RWPE2 (cell line): ENCODE measurements at regions not wholly inside any gene's neighbourhood (a gene's known extent, or its start where the extent isn't known, plus 50 kb on each side); places are given as distances from the start of the nearest gene placed in this dataset.
A peak's percentile ranks its signal among the peaks of the same experiment; 100 is the strongest.

ENCODE experiments used
- ATAC-seq: fragments of 200-7000 bp; cut with Tn5 transposase; 3 replicates; pipeline ENCODE4 v1.9.1; 2021; ENCODE audit warnings: low read depth
- DNase-seq: peaks from one replicate; pipeline ENCODE4 v3.0.0-alpha.2; 2020; ENCODE audit warnings: low spot score
- H3K27ac ChIP-seq: fragments of 450-650 bp; 2 replicates; pipeline ENCODE4 v1.5.1; 2017; ENCODE audit warnings: mild to moderate bottlenecking; ENCODE audit not compliant: poor library complexity, severe bottlenecking
- H3K27me3 ChIP-seq: fragments of 250-450 bp; sonication (Bioruptor Pico); 2 replicates; pipeline ENCODE4 v1.5.1; 2021; ENCODE audit warnings: mild to moderate bottlenecking, moderate library complexity; ENCODE audit not compliant: insufficient read depth, poor library complexity, severe bottlenecking
- H3K36me3 ChIP-seq: fragments of 250-450 bp; sonication (Bioruptor Pico); 2 replicates; pipeline ENCODE4 v1.5.1; 2020; ENCODE audit warnings: low read depth, mild to moderate bottlenecking, moderate library complexity
- H3K4me1 ChIP-seq: fragments of 250-450 bp; sonication (Bioruptor Pico); 2 replicates; pipeline ENCODE4 v1.5.1; 2021; ENCODE audit warnings: mild to moderate bottlenecking, moderate library complexity; ENCODE audit not compliant: insufficient read depth, poor library complexity, severe bottlenecking
- H3K4me3 ChIP-seq: fragments of 250-450 bp; sonication (Bioruptor Pico); 2 replicates; pipeline ENCODE4 v1.5.1; 2021; ENCODE audit warnings: mild to moderate bottlenecking, moderate library complexity; ENCODE audit not compliant: severe bottlenecking
- H3K9me3 ChIP-seq: fragments of 250-450 bp; sonication (Bioruptor Pico); 2 replicates; pipeline ENCODE4 v1.5.1; 2021; ENCODE audit warnings: mild to moderate bottlenecking, moderate library complexity; ENCODE audit not compliant: severe bottlenecking
- TF ChIP-seq, protein P1 (sequence below): fragments of 450-650 bp; IDR thresholded peaks from one replicate; pipeline ENCODE4 v1.5.1; 2017; ENCODE audit warnings: mild to moderate bottlenecking, moderate library complexity; ENCODE audit not compliant: poor library complexity, severe bottlenecking

DNA sequence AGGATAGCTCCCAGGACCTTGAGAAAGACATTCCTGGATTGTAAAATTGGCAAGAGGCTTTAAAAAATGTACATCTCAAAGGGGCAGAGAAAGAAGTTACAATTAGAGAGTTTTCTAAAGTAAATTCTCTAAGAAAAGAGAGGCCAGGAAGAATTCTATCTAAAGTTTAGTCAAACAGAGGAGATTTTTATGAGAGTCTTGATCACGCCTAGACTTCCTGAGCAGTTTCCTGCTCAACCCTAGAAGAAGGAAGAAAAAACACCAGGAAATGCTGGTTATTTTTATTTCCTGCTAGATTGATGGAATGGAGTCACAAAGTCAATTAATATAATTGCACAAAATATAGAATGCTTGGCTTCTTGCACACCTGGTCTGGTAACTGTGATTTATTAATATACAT lies 269.1 kb downstream of the PCDH20 start:
- Histone ChIP-seq H3K9me3 (no peaks in the 10 kb centered on the region), H3K27me3 (no peaks in the 10 kb centered on the region), H3K36me3 (no peaks in the 10 kb centered on the region), H3K27ac (no peak overlapping the region), H3K4me3 (no peak overlapping the region), H3K4me1 (no peaks in the 10 kb centered on the region)
- ATAC-seq (no peak), DNase-seq (no peak)
- TF ChIP-seq, protein P1, sequence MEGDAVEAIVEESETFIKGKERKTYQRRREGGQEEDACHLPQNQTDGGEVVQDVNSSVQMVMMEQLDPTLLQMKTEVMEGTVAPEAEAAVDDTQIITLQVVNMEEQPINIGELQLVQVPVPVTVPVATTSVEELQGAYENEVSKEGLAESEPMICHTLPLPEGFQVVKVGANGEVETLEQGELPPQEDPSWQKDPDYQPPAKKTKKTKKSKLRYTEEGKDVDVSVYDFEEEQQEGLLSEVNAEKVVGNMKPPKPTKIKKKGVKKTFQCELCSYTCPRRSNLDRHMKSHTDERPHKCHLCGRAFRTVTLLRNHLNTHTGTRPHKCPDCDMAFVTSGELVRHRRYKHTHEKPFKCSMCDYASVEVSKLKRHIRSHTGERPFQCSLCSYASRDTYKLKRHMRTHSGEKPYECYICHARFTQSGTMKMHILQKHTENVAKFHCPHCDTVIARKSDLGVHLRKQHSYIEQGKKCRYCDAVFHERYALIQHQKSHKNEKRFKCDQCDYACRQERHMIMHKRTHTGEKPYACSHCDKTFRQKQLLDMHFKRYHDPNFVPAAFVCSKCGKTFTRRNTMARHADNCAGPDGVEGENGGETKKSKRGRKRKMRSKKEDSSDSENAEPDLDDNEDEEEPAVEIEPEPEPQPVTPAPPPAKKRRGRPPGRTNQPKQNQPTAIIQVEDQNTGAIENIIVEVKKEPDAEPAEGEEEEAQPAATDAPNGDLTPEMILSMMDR: no peak

DNA sequence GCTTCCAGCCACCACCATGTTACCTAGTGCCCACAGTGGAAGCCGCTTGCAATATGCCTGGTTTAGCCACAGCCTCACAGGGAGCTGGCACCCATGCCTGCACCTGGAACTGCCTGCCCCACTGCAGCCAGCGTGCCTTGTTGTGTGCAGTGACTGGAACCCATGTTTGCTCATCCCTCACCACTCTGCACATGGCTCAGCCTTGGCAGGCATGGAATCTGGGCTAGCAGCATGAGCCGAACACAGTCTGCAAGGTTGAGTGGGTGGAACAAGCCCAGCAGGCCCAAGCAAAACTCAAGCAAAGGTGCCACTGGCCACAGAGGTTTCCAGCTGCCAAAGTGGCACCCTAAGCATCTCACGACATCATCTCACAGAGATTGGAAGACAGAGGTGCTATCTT lies 269.5 kb downstream of the PCDH20 start:
- TF ChIP-seq, protein P1: no peak
- DNase-seq (no peak), ATAC-seq (no peak)
- Histone ChIP-seq H3K36me3 (no peaks in the 10 kb centered on the region), H3K4me1 (no peaks in the 10 kb centered on the region), H3K27ac (no peak overlapping the region), H3K4me3 (no peak overlapping the region), H3K9me3 (no peaks in the 10 kb centered on the region), H3K27me3 (no peaks in the 10 kb centered on the region)

DNA sequence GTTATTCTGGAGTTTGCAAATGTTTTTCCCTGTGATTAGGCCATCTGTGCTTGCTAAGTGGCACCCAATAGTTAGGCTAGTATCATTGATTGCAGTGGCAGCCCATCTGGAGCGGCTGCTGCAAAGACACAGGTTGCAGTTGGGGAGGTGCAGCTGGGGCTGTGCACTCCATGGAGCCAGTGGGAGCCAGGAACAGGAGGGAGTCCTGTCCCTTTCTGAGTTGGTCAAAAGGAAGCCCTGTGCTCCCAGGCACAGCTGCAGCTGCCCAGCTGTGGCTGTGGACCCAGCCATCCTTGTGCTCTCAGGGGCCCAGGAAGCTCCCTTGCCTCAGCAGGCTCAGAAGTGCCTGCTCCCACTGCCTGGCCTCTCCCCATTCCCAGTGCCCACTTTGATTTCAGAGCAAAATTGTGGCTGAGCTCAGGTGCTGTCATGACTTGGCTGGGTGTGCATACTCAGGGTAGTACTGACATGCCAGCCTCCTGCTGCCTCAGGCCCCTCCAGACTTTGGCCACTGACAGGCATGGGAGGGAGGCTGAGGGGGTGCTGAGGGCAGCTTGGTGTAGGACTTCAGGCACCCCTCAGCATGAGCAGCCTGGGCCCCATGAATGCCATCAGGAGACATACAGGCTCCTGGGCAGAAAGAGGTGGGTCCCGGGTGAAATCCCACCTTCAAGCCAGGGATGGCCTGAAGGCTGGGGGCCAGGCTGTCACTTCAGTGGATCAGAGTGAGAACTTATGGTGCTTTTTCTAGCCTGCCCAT lies 270.6 kb downstream of the PCDH20 start:
- DNase-seq: no peak
- Histone ChIP-seq H3K9me3 (no peaks in the 10 kb centered on the region), H3K4me1 (no peaks in the 10 kb centered on the region), H3K4me3 (no peak overlapping the region), H3K27ac (no peak overlapping the region), H3K36me3 (no peaks in the 10 kb centered on the region), H3K27me3 (no peaks in the 10 kb centered on the region)
- no peak for ATAC-seq
- TF ChIP-seq, protein P1: no peak

DNA sequence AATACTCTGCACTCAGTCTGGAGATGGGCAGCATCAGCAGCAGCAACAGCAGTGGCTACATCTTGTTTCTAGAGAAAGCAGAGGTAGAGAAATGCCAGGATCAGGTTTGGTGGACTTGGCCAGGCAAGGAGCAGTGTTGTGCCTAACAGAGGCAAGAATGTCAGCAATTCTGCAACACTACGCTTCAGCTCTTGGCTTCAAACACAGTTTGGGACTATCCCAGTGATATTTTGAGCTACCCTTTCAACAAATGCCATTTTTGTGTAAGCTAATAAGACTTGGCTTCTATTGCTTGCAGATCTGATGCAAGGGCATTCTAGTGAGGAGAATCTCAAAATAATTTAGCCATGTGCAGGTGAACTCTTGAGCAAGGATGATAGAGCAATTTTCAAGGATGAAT lies 271.3 kb downstream of the PCDH20 start:
- ATAC-seq: no peak
- H3K9me3 ChIP-seq: no peaks in the 10 kb centered on the region

GRCh38 chr13:61142506-61142905 lies 273.1 kb downstream of the PCDH20 start:
- peak; percentile 45; the same call in 1 of the 3 replicates for ATAC-seq
- no peaks in the 10 kb centered on the region for H3K9me3 ChIP-seq
- H3K4me1 ChIP-seq: no peaks in the 10 kb centered on the region
- no peaks in the 10 kb centered on the region for H3K27me3 ChIP-seq
- no peak overlapping the region for H3K4me3 ChIP-seq
- H3K27ac ChIP-seq: no peak overlapping the region
- no peaks in the 10 kb centered on the region for H3K36me3 ChIP-seq
- no peak for DNase-seq
- TF ChIP-seq, protein P1: no peak

More for the DNA sequence above, 271.3 kb downstream of the PCDH20 start:
- DNase-seq: no peak
- TF ChIP-seq, protein P1: no peak
- Histone ChIP-seq H3K27ac (no peak overlapping the region), H3K27me3 (no peaks in the 10 kb centered on the region), H3K4me3 (no peak overlapping the region), H3K4me1 (no peaks in the 10 kb centered on the region), H3K36me3 (no peaks in the 10 kb centered on the region)
